Peyer's patch (tissue), 4 donors: ENCODE measurements at regions not wholly inside any gene's neighbourhood (a gene's known extent, or its start where the extent isn't known, plus 50 kb on each side); places are given as distances from the start of the nearest gene placed in this dataset.

Source experiments
- POLR2A ChIP-seq, 2 donors: fragments of 450-650 bp; IDR thresholded peaks; one replicate each; pipeline ENCODE4 v1.5.1; 2017; ENCODE audit warnings: antibody characterized with exemption in 2 of 2, mild to moderate bottlenecking in 2 of 2, moderate library complexity in 2 of 2
- TF ChIP-seq, protein P1 (sequence below), 6 experiments: fragments of 450-650 bp in 4 of 6; fragments of 200-600 bp in 2 of 6; sonication (generic) in 1 of 6; IDR thresholded peaks; one replicate each; pipeline ENCODE4 v1.5.1; 2017 to 2019; ENCODE audit warnings: antibody characterized with exemption in 6 of 6, mild to moderate bottlenecking in 3 of 6, moderate library complexity in 1 of 6

DNA sequence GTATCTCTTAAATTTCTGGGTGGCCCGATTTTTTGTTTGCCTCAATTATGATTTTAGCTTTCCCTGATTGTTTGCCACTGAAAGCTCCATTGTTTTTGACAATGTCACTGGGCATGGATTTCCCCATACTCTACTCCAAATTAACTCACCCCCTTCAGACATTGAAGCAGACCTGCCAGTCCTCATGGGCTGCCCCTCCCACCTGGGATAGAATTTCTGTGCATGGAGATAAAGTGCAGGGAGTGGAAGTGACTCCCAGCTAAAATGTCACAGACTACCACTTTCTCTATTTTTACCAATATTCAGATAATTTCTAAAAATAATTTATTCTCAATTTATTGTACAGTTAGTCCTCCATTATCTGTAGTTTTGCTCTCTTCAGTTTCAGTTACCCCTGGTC lies 79.1 kb upstream of the CLPB start:
- TF ChIP-seq, protein P1, sequence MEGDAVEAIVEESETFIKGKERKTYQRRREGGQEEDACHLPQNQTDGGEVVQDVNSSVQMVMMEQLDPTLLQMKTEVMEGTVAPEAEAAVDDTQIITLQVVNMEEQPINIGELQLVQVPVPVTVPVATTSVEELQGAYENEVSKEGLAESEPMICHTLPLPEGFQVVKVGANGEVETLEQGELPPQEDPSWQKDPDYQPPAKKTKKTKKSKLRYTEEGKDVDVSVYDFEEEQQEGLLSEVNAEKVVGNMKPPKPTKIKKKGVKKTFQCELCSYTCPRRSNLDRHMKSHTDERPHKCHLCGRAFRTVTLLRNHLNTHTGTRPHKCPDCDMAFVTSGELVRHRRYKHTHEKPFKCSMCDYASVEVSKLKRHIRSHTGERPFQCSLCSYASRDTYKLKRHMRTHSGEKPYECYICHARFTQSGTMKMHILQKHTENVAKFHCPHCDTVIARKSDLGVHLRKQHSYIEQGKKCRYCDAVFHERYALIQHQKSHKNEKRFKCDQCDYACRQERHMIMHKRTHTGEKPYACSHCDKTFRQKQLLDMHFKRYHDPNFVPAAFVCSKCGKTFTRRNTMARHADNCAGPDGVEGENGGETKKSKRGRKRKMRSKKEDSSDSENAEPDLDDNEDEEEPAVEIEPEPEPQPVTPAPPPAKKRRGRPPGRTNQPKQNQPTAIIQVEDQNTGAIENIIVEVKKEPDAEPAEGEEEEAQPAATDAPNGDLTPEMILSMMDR (IDR thresholded peaks at IDR 0.05), result no peak
- TF ChIP-seq POLR2A (IDR thresholded peaks at IDR 0.05), result no peak
